Mucosa of stomach (tissue), 1 donor: ENCODE measurements at regions not wholly inside any gene's neighbourhood (a gene's known extent, or its start where the extent isn't known, plus 50 kb on each side); places are given as distances from the start of the nearest gene placed in this dataset.

Source experiments
- H3K27me3 ChIP-seq: one replicate; pipeline ENCODE4 v1.7.0; 2013; ENCODE audit warnings: mild to moderate bottlenecking, low read length; ENCODE audit not compliant: control insufficient read depth, insufficient read depth
- H3K36me3 ChIP-seq: one replicate; pipeline ENCODE4 v1.7.0; 2013; ENCODE audit warnings: low read length; ENCODE audit not compliant: control insufficient read depth, insufficient read depth
- H3K4me1 ChIP-seq: one replicate; pipeline ENCODE4 v1.7.0; 2013; ENCODE audit warnings: mild to moderate bottlenecking, low read length; ENCODE audit not compliant: control insufficient read depth, insufficient read depth
- H3K4me3 ChIP-seq: one replicate; pipeline ENCODE4 v1.7.0; 2013; ENCODE audit warnings: low read length
- H3K9ac ChIP-seq: one replicate; pipeline ENCODE4 v1.7.0; 2013; ENCODE audit warnings: mild to moderate bottlenecking, low read length, moderate library complexity
- H3K9me3 ChIP-seq: one replicate; pipeline ENCODE4 v1.7.0; 2013; ENCODE audit warnings: mild to moderate bottlenecking, low read length, moderate library complexity; ENCODE audit not compliant: control insufficient read depth
- donor health status: Pancreatic carcinoma.

DNA sequence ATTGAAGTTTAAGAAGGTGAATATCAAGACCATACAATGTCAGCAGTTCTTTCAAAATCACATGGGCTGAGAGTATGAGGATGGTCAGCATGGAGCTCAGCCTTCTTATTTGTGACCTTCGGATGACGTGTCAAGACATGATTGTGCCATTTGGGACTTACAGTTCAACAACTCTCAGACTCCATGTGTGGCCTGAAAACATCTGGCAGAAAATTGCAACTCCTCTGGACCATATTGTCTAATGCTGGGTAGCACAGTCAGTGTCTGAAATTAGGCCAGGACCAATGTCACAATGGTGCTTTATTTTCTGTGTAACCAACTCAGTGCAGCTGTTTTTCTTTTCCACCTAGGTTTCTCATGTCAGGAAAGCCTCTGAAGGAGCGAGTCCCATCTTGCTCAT, 483.5 kb upstream of the PKN2 start:
- Histone ChIP-seq H3K9me3 (no peaks in the 10 kb centered on the region), H3K27me3 (no peaks in the 10 kb centered on the region), H3K9ac (no peak overlapping the region)

DNA sequence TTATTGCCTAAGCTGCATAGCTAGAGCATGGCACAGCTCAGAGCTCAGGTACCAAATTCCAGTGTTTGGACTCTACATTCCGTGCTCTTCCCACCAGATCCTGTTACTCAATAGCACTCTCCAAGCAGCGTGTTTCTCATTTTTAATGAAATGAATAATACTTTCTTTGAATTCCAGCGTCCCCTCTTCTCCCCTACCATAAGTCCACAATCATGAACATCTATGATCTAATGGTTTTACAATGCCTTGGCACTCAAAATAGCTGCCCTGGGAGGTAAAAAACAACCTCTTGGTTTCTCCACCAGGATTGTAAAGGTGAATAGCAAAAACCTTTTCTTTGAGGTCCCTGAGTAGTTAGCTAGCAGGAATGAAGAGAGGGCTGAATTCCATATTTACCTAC, 480.0 kb upstream of the PKN2 start:
- Histone ChIP-seq H3K36me3 (no peaks in the 10 kb centered on the region), H3K9ac (no peak overlapping the region), H3K4me1 (no peaks in the 10 kb centered on the region), H3K9me3 (no peaks in the 10 kb centered on the region), H3K27me3 (no peaks in the 10 kb centered on the region), H3K4me3 (no peak overlapping the region)

More for the DNA sequence above, 483.5 kb upstream of the PKN2 start:
- Histone ChIP-seq H3K4me3 (no peak overlapping the region), H3K36me3 (no peaks in the 10 kb centered on the region), H3K4me1 (no peaks in the 10 kb centered on the region)

DNA sequence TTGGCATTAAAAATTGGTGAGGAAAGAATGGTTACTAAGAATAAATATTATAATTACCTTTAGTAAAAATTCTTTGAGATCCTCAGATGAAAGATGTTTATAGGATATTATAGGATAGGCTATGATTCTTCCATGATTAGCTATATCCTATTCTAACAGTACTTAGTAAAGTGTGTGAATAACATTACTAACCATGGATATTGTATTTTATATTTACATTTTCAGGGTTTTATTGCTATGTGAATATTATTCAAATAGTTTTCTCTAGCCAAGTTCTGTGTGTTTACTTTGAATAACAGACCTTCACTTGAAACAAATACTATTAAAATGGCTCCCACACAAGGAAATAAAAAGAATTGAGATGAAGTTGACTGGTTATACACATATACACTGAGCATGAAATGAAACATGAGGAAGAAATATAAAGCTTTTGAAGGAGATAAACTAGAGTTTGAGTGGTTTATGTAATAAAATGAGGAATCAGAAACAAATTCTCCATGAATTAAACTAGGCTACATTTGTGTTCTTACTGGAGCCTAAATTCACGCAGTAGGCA, 479.4 kb upstream of the PKN2 start:
- Histone ChIP-seq H3K9ac (no peak overlapping the region), H3K36me3 (no peaks in the 10 kb centered on the region), H3K27me3 (no peaks in the 10 kb centered on the region), H3K9me3 (no peaks in the 10 kb centered on the region), H3K4me3 (no peak overlapping the region), H3K4me1 (no peaks in the 10 kb centered on the region)

DNA sequence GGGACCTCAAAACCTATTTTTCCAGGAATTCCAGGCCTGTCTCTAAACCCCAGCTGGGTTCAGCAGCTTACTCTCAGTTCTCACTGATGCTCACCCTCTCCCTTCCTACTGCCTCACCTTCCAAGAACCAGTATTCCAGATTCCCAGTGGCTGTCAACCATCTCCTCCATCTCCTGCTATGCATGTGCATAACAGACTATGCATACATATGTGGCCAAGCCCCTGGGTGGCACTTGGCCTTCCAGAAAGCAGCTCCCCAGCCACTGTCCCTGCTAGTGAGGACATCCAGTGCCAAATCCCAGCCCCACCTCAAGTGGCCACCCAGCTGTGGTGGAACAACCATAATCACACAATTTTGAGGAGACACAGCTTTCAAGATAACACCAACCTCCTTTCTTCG, 475.7 kb upstream of the PKN2 start:
- no peaks in the 10 kb centered on the region for H3K36me3 ChIP-seq
- H3K27me3 ChIP-seq, result no peaks in the 10 kb centered on the region
- H3K9ac ChIP-seq, result no peak overlapping the region
- no peaks in the 10 kb centered on the region for H3K9me3 ChIP-seq
- peaks cover 10% of the 10 kb centered on the region for H3K4me1 ChIP-seq
- H3K4me3 ChIP-seq, result no peak overlapping the region

DNA sequence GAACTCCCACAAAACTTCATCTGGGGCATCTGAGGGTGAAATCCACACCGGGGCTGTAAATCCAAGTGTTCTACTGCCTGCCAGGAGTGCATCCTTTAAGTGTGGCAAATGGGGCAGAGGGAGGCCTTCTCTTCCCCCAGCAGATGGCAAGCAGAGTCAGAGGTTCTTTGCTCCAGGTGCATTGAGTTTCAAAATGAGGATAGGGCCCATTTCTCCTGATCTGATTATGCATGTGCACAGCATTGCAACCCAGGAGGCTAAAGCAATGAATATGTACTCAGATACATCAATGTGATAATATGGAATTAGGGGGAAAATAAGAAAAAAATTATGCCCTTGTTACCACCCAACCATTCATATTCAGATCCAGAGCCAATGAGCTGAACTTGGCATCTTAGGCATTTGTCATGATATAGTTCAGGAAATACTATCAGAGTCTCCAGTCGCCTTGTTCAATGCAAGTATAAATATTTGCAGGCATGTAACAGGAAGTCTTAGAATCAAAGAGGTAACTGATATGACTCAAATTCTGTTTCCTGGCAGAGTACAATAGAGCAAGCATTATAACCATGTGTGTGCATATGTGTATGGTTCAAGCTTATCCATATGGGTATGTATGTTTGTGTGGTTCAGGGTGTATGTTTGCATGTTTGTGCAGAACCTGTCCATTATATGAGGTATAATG, 473.8 kb upstream of the PKN2 start:
- no peak overlapping the region for H3K9ac ChIP-seq
- H3K4me3 ChIP-seq, result no peak overlapping the region
- H3K27me3 ChIP-seq, result no peaks in the 10 kb centered on the region
- H3K36me3 ChIP-seq, result no peaks in the 10 kb centered on the region
- peaks cover 10% of the 10 kb centered on the region for H3K4me1 ChIP-seq
- no peaks in the 10 kb centered on the region for H3K9me3 ChIP-seq

DNA sequence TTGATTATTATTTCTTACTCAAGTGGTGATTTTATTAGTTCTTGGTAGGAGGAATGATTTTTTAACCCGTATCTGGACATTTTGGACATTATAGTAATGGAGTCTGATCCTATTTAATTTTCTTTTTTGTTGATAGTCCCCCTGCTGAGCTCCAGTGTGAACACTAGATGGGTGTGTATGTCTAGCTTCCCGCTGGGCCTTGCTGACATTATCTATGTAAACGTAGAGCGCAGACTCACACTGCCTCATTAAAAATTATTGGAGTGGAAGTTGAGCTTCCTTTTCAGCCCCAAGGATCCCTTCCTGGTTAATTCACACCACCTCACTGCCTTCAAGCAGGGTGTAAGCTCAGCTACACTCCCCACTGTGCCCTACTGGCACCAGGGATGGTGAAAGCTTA, 467.6 kb upstream of the PKN2 start:
- H3K9me3 ChIP-seq, result no peaks in the 10 kb centered on the region
- no peaks in the 10 kb centered on the region for H3K36me3 ChIP-seq
- no peak overlapping the region for H3K4me3 ChIP-seq
- H3K9ac ChIP-seq, result no peak overlapping the region
- no peaks in the 10 kb centered on the region for H3K4me1 ChIP-seq
- no peaks in the 10 kb centered on the region for H3K27me3 ChIP-seq

DNA sequence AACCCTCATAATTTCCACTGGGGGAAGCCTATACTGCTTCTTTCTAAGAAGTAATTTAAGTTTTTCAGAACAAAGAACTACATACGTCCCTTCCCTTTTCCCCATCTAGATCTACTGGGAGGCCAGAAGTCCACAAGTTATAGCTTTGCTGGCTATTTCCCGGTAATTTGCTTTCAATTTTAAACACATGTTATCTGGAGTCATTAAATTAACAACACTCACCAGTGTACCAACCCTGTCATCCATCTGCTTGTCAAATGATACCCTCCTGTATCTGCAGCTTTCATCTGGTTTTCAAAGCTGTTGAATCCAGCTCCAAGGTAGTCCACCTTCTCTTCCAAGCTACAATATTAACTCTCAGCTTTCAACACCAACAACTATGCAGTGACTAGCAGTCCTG, 466.7 kb upstream of the PKN2 start:
- Histone ChIP-seq H3K4me3 (no peak overlapping the region), H3K9me3 (no peaks in the 10 kb centered on the region), H3K36me3 (no peaks in the 10 kb centered on the region), H3K27me3 (no peaks in the 10 kb centered on the region), H3K4me1 (no peaks in the 10 kb centered on the region), H3K9ac (no peak overlapping the region)

DNA sequence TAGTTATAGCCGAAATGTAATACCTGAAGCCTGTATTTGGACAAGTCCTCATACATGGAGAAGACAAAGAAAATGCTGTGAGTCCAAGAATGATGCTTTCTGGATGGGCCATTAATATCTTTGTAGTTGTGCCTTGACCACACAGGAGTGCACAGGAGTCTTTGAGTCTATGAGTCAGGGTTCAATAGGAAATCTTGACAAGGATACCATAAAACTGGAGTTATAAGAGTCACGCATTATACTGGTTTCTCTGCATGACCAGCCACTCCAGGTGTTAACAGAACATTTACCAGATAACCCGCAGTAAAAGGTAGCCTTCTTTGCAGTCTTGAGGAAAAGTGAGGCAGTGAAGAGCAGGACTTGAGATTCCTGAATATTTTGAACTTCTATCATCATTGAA, 464.6 kb upstream of the PKN2 start:
- H3K27me3 ChIP-seq, result no peaks in the 10 kb centered on the region

DNA sequence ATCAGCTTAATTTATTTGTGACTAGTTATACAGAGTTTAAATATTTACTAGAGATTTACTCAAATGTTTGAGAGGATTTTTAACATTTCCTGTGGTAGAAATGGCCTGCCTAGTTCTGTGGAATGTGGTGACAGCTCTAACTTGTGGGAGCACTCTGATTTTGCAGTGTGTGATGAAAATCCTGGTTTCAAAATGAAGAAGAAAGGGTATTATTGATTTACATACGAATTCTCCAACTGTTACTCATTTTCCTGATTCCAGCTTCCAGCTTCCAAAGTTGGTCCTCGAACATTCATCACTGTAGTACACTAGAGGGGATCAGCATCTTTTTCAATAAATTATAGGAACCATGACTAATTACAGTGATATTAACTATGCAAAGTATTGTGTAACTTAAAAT, 462.7 kb upstream of the PKN2 start:
- no peaks in the 10 kb centered on the region for H3K36me3 ChIP-seq
- no peaks in the 10 kb centered on the region for H3K9me3 ChIP-seq
- H3K9ac ChIP-seq, result no peak overlapping the region
- no peaks in the 10 kb centered on the region for H3K4me1 ChIP-seq
- no peak overlapping the region for H3K4me3 ChIP-seq
- H3K27me3 ChIP-seq, result no peaks in the 10 kb centered on the region

More for the DNA sequence above, 464.6 kb upstream of the PKN2 start:
- Histone ChIP-seq H3K4me3 (no peak overlapping the region), H3K4me1 (no peaks in the 10 kb centered on the region), H3K9me3 (no peaks in the 10 kb centered on the region), H3K36me3 (no peaks in the 10 kb centered on the region), H3K9ac (no peak overlapping the region)

DNA sequence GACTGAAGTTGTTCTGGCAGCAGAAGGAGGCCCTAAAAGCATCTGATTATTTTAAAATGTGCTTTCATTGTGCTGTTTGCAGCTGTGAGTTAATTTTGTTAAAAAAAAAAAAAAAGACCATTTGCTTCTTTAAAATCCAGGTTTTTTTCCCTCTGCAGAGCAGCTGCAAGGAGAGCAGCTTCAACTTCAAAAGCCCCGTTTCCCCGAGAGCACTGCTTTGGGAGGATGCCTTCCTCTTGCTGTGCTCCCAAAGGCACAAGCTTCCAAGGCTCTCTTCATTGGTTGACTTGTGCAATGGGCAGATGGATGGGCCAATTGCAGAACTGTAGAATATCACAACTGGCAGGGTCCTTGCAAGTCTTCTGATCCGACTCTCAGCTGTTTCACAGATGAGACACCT, 459.2 kb upstream of the PKN2 start:
- Histone ChIP-seq H3K4me1 (no peaks in the 10 kb centered on the region), H3K36me3 (no peaks in the 10 kb centered on the region), H3K9me3 (no peaks in the 10 kb centered on the region), H3K4me3 (no peak overlapping the region), H3K27me3 (no peaks in the 10 kb centered on the region), H3K9ac (no peak overlapping the region)

DNA sequence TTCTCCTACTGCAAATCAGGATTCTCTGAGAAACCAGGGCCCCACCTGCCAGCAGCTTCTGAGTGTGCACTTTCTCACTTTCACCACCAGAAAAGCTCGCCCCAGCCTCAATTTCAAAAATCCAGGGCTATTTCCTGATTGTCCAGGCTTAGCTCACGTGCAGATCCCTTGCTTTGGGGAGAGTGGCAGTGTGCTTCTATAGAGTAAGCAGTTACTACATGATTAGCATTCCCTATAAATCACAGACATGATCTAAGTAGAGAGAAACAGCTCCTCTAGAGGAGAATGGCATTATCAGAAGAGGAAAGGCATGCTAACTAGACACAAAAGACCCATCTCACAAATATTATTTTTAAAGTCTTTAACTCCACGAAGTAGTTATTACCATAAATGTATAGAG, 456.0 kb upstream of the PKN2 start:
- H3K4me3 ChIP-seq, result no peak overlapping the region
- H3K27me3 ChIP-seq, result no peaks in the 10 kb centered on the region
- no peaks in the 10 kb centered on the region for H3K4me1 ChIP-seq
- no peaks in the 10 kb centered on the region for H3K36me3 ChIP-seq
- no peaks in the 10 kb centered on the region for H3K9me3 ChIP-seq
- H3K9ac ChIP-seq, result no peak overlapping the region

DNA sequence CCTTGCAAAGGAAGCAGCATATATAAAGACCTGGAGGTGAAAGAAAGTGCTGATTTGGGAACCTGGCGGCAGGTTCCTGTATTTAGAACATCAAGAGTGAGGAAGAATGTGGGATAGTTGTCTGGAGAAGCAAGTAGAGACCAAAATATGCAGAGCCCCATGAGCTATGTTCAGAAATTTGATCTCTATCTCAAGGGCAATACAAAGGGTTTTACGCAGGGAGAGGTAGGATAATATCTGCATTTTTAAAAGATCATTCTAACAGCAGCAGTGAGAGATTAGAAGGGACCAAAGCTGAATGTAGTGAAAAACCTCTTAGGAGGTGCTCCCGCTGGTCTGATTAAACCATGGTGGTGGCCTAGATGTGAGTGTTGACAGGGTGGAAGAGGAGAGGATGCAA, 453.9 kb upstream of the PKN2 start:
- Histone ChIP-seq H3K36me3 (no peaks in the 10 kb centered on the region), H3K4me1 (no peaks in the 10 kb centered on the region), H3K27me3 (no peaks in the 10 kb centered on the region), H3K9me3 (no peaks in the 10 kb centered on the region), H3K4me3 (no peak overlapping the region), H3K9ac (no peak overlapping the region)

DNA sequence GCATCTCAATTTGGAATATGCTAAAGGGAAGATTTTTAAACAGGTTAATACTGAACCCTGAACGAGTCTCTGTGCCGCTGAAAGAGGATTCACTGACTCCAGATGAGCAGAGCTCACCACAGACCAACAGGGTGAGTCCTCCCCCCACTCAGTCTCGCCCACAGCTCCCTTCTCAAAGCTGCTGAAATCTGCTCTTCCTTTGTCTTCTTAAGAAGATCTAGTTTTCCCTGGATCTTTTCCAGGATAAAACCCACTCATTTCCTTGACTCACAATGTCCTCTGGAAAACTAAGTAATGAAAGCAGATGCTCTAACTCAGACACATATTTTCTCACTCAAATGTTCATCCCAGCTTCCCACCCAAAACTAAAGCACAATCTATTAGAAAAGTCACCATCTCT, 447.0 kb upstream of the PKN2 start:
- no peaks in the 10 kb centered on the region for H3K36me3 ChIP-seq
- no peaks in the 10 kb centered on the region for H3K27me3 ChIP-seq
- H3K9ac ChIP-seq, result no peak overlapping the region
- H3K4me3 ChIP-seq, result no peak overlapping the region
- no peaks in the 10 kb centered on the region for H3K9me3 ChIP-seq
- no peaks in the 10 kb centered on the region for H3K4me1 ChIP-seq
